ENCODE measurements at regions not wholly inside any gene's neighbourhood (a gene's known extent, or its start where the extent isn't known, plus 50 kb on each side); places are given as distances from the start of the nearest gene placed in this dataset.

GRCh38 chr2:37760471-37760870 lies 89.0 kb upstream of the CDC42EP3 start:
- no peak for TF ChIP-seq CTCF (conservative IDR thresholded peaks at IDR 0.05 in 1 of 2, IDR thresholded peaks at IDR 0.05 in 1 of 2; ENCODE audit: low read depth in 1 of 2, low read length in 2 of 2)
- no peak for TF ChIP-seq EZH2 (IDR thresholded peaks at IDR 0.05; ENCODE audit: low read length, missing control alignments)
